H9 (cell line): ENCODE measurements at regions not wholly inside any gene's neighbourhood (a gene's known extent, or its start where the extent isn't known, plus 50 kb on each side); places are given as distances from the start of the nearest gene placed in this dataset.

ENCODE experiments used
- DNase-seq: peaks from one replicate; pipeline ENCODE4 v3.0.0-alpha.2; 2017
- H2AFZ ChIP-seq: one replicate; pipeline ENCODE4 v1.6.1; 2013; ENCODE audit warnings: mild to moderate bottlenecking, low read length, control low read depth, moderate library complexity
- H2AK5ac ChIP-seq: 2 replicates; pipeline ENCODE4 v1.6.1; 2013; ENCODE audit warnings: low read length, control low read depth, mixed read lengths; ENCODE audit not compliant: insufficient read length
- H2BK120ac ChIP-seq: one replicate; pipeline ENCODE4 v1.6.1; 2013; ENCODE audit warnings: low read depth, mild to moderate bottlenecking, low read length, control low read depth, inconsistent platforms; ENCODE audit not compliant: poor library complexity, severe bottlenecking
- H2BK12ac ChIP-seq: 2 replicates; pipeline ENCODE4 v1.6.1; 2013; ENCODE audit warnings: low read length, control low read depth, mixed read lengths, low read depth; ENCODE audit not compliant: insufficient read length
- H2BK15ac ChIP-seq: 2 replicates; pipeline ENCODE4 v1.6.1; 2013; ENCODE audit warnings: low read depth, low read length, control low read depth
- H2BK20ac ChIP-seq: one replicate; pipeline ENCODE4 v1.6.1; 2013; ENCODE audit warnings: low read depth, mild to moderate bottlenecking, low read length, control low read depth, inconsistent platforms; ENCODE audit not compliant: poor library complexity, severe bottlenecking
- H2BK5ac ChIP-seq: 2 replicates; pipeline ENCODE4 v1.6.1; 2013; ENCODE audit warnings: low read length, control low read depth, mixed read lengths; ENCODE audit not compliant: insufficient read length
- H3K14ac ChIP-seq: 2 replicates; pipeline ENCODE4 v1.6.1; 2013; ENCODE audit warnings: low read length, control low read depth; ENCODE audit not compliant: insufficient read depth
- H3K18ac ChIP-seq: 2 replicates; pipeline ENCODE4 v1.6.1; 2013; ENCODE audit warnings: low read depth, mild to moderate bottlenecking, mixed read lengths, low read length, control low read depth; ENCODE audit not compliant: insufficient read length
- H3K23ac ChIP-seq: 2 replicates; pipeline ENCODE4 v1.6.1; 2013; ENCODE audit warnings: low read length, control low read depth, mixed read lengths, low read depth; ENCODE audit not compliant: insufficient read length
- H3K23me2 ChIP-seq: 2 replicates; pipeline ENCODE4 v1.6.1; 2013; ENCODE audit warnings: low read depth, mild to moderate bottlenecking, mixed read lengths, low read length, control low read depth; ENCODE audit not compliant: insufficient read length, poor library complexity, severe bottlenecking
- H3K27ac ChIP-seq: 2 replicates; pipeline ENCODE4 v1.5.1; 2013; ENCODE audit warnings: low read length, control low read depth, mixed read lengths, low read depth; ENCODE audit not compliant: insufficient read length
- H3K27me3 ChIP-seq: 2 replicates; pipeline ENCODE4 v1.6.1; 2013; ENCODE audit warnings: low read length, control low read depth, inconsistent platforms; ENCODE audit not compliant: insufficient read depth
- H3K4ac ChIP-seq: 2 replicates; pipeline ENCODE4 v1.6.1; 2013; ENCODE audit warnings: low read depth, mild to moderate bottlenecking, control low read depth, inconsistent platforms, low read length, moderate library complexity
- H3K4me1 ChIP-seq: 2 replicates; pipeline ENCODE4 v1.6.1; 2013; ENCODE audit warnings: low read length, control low read depth, inconsistent platforms; ENCODE audit not compliant: insufficient read depth
- H3K4me2 ChIP-seq: 2 replicates; pipeline ENCODE4 v1.6.1; 2013; ENCODE audit warnings: low read length, control low read depth, mixed read lengths; ENCODE audit not compliant: insufficient read length, insufficient read depth
- H3K56ac ChIP-seq: 2 replicates; pipeline ENCODE4 v1.6.1; 2013; ENCODE audit warnings: low read depth, mild to moderate bottlenecking, mixed read lengths, low read length, control low read depth; ENCODE audit not compliant: insufficient read length
- H3K79me1 ChIP-seq: 2 replicates; pipeline ENCODE4 v1.6.1; 2013; ENCODE audit warnings: low read depth, mild to moderate bottlenecking, moderate library complexity, low read length, control low read depth, inconsistent platforms; ENCODE audit not compliant: insufficient read depth, poor library complexity, severe bottlenecking
- H3K79me2 ChIP-seq: 2 replicates; pipeline ENCODE4 v1.6.1; 2013; ENCODE audit warnings: low read length, control low read depth, inconsistent platforms; ENCODE audit not compliant: insufficient read depth
- H3K9ac ChIP-seq: 2 replicates; pipeline ENCODE4 v1.6.1; 2013; ENCODE audit warnings: low read length, control low read depth, mixed read lengths; ENCODE audit not compliant: insufficient read length; ENCODE audit errors: extremely low read depth
- H3K9me3 ChIP-seq: one replicate; pipeline ENCODE4 v1.6.1; 2013; ENCODE audit warnings: low read depth, low read length, inconsistent platforms; ENCODE audit not compliant: control insufficient read depth
- H3T11ph ChIP-seq: one replicate; pipeline ENCODE4 v1.6.1; 2013; ENCODE audit warnings: mild to moderate bottlenecking, low read length, control low read depth, inconsistent platforms
- H4K20me1 ChIP-seq: one replicate; pipeline ENCODE4 v1.6.1; 2013; ENCODE audit not compliant: control insufficient read depth, insufficient read length, insufficient read depth
- H4K5ac ChIP-seq: 2 replicates; pipeline ENCODE4 v1.6.1; 2013; ENCODE audit warnings: low read depth, mild to moderate bottlenecking, mixed read lengths, low read length, control low read depth; ENCODE audit not compliant: insufficient read length
- H4K8ac ChIP-seq: replicated peaks from 2 replicates; pipeline ENCODE4 v1.6.1; 2013; ENCODE audit warnings: low read length, control low read depth, mixed read lengths, low read depth; ENCODE audit not compliant: insufficient read length
- H4K91ac ChIP-seq: 2 replicates; pipeline ENCODE4 v1.6.1; 2013; ENCODE audit warnings: low read depth, mild to moderate bottlenecking, moderate library complexity, mixed read lengths, low read length, control low read depth; ENCODE audit not compliant: insufficient read length
- H3K27ac Mint-ChIP-seq, 3 experiments: 2 replicates in 2 of 3; 3 replicates in 1 of 3; pipeline ENCODE4 v1.8.0; 2020 to 2021; ENCODE audit warnings: mixed read lengths in 3 of 3, mild to moderate bottlenecking in 1 of 3, moderate library complexity in 1 of 3
- H3K27me3 Mint-ChIP-seq: 2 replicates; pipeline ENCODE4 v1.8.0; 2021; ENCODE audit warnings: low read depth, mild to moderate bottlenecking, moderate library complexity, mixed read lengths
- H3K36me3 Mint-ChIP-seq, 3 experiments: 2 replicates in 2 of 3; 3 replicates in 1 of 3; pipeline ENCODE4 v1.8.0; 2020 to 2021; ENCODE audit warnings: low read depth in 3 of 3, mixed read lengths in 3 of 3; ENCODE audit not compliant: insufficient read depth in 1 of 3
- H3K4me1 Mint-ChIP-seq, 2 experiments: 2 replicates each; pipeline ENCODE4 v1.8.0; 2020; ENCODE audit warnings: mixed read lengths in 2 of 2
- H3K4me3 Mint-ChIP-seq, 2 experiments: 2 replicates in 1 of 2; 3 replicates in 1 of 2; pipeline ENCODE4 v1.8.0; 2020 to 2021; ENCODE audit warnings: mild to moderate bottlenecking in 2 of 2, mixed read lengths in 2 of 2, moderate library complexity in 1 of 2
- H3K9me3 Mint-ChIP-seq, 2 experiments: 2 replicates in 1 of 2; 3 replicates in 1 of 2; pipeline ENCODE4 v1.8.0; 2020; ENCODE audit warnings: mild to moderate bottlenecking in 2 of 2, mixed read lengths in 2 of 2, moderate library complexity in 1 of 2
- CTCF ChIP-seq: fragments of 200-600 bp; sonication (generic); conservative IDR thresholded peaks from 3 replicates; pipeline ENCODE4 v1.8.0; 2021; ENCODE audit warnings: antibody characterized with exemption, mild to moderate bottlenecking
- WGBS: extraction: QIAGEN DNeasy Blood & Tissue Kit; methylation state at CpG from one replicate; pipeline ENCODE4 v1.1.7; 2013; ENCODE audit warnings: missing lambda C conversion rate, low lambda C conversion rate, mixed read lengths; ENCODE audit not compliant: insufficient read length; ENCODE audit errors: extremely low coverage; 5-methylcytosine and 5-hydroxymethylcytosine counted together

DNA sequence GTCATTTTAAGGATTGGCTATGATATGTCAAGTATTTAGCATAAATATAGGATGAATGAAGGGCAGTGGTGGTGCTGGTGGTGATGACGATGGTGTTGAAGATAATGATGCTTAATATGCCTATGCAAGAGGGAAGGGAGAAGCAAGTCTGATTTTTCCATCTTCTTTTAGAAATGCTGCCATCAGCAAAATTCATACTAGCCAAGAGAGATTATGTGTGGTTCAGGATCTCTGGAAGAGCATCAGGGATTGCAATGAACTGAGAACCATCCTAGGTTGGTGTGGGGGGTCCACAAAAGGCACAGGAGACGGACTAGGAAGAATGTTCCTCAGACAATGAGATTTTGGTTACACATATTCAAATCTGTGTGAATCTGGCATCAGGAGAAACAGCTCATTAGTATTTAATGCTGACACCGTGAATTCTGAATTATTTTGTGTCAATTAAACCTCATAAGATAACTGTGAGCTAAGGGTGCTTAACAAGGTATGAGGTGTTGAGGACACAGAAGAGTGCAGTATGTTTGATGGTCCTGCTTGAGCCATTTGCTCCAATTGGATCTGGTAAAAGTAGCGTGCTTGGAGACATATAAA, 1120.8 kb upstream of the GOT2 start:
- H3K36me3 Mint-ChIP-seq: no peaks in the 10 kb centered on the region

More for the DNA sequence above, 1120.8 kb upstream of the GOT2 start:
- H4K8ac ChIP-seq: no peak overlapping the region
- H3K23me2 ChIP-seq: no peaks in the 10 kb centered on the region
- H3K9ac ChIP-seq: no peak overlapping the region
- no peaks in the 10 kb centered on the region for H3K4me1 ChIP-seq
- no peak overlapping the region for H3K27ac ChIP-seq
- no peak overlapping the region for H2BK15ac ChIP-seq
- no peaks in the 10 kb centered on the region for H3K9me3 ChIP-seq
- no peaks in the 10 kb centered on the region for H4K20me1 ChIP-seq
- H2AFZ ChIP-seq: no peak overlapping the region
- no peak overlapping the region for H2BK120ac ChIP-seq
- H4K5ac ChIP-seq: no peak overlapping the region
- no peaks in the 10 kb centered on the region for H3K9me3 Mint-ChIP-seq
- H3K4me1 Mint-ChIP-seq: peaks cover 0 to 6% of the 10 kb centered on the region in 2 experiments; a peak in 2 of 4 replicates
- no peaks in the 10 kb centered on the region for H3K27me3 ChIP-seq
- H2BK20ac ChIP-seq: no peak overlapping the region
- H2AK5ac ChIP-seq: no peak overlapping the region
- no peak overlapping the region for H3K4ac ChIP-seq
- H3K56ac ChIP-seq: no peak overlapping the region
- DNase-seq: no peak
- no peak overlapping the region for H3K18ac ChIP-seq
- H2BK12ac ChIP-seq: no peak overlapping the region
- H3T11ph ChIP-seq: no peak overlapping the region
- H3K79me2 ChIP-seq: no peaks in the 10 kb centered on the region
- TF ChIP-seq CTCF: no peak
- no peak overlapping the region for H4K91ac ChIP-seq
- H3K4me3 Mint-ChIP-seq: no peak overlapping the region
- no peak overlapping the region for H3K4me2 ChIP-seq
- no peak overlapping the region for H3K14ac ChIP-seq
- no CpG with 5 or more reads among the region's 4 CpGs for WGBS
- H3K23ac ChIP-seq: no peak overlapping the region
- H3K27ac Mint-ChIP-seq: no peak overlapping the region
- H3K79me1 ChIP-seq: no peaks in the 10 kb centered on the region
- H2BK5ac ChIP-seq: no peak overlapping the region
- H3K27me3 Mint-ChIP-seq: no peaks in the 10 kb centered on the region
